ENCODE measurements at regions not wholly inside any gene's neighbourhood (a gene's known extent, or its start where the extent isn't known, plus 50 kb on each side); places are given as distances from the start of the nearest gene placed in this dataset.

DNA sequence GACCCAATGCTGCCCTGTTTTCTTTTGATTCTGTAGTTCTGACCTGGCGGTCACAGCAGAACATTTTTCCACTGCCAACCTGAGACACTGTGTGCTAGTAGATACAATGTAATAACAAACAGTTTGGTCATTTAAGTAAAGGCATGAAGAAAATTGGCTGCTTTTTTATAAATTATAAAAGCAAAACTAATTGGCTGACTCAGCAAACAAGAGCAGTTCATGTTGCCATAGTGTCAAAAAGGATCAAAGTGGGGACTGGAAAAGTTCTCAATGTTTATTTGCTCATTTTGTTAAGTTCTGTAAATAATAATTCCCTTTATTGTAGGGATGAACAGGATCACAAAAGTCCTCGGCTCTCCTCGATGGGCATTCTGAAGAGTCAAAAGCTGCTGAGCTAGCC is 599.5 kb downstream of the PKHD1 start (continued):
- TF ChIP-seq, protein P1, sequence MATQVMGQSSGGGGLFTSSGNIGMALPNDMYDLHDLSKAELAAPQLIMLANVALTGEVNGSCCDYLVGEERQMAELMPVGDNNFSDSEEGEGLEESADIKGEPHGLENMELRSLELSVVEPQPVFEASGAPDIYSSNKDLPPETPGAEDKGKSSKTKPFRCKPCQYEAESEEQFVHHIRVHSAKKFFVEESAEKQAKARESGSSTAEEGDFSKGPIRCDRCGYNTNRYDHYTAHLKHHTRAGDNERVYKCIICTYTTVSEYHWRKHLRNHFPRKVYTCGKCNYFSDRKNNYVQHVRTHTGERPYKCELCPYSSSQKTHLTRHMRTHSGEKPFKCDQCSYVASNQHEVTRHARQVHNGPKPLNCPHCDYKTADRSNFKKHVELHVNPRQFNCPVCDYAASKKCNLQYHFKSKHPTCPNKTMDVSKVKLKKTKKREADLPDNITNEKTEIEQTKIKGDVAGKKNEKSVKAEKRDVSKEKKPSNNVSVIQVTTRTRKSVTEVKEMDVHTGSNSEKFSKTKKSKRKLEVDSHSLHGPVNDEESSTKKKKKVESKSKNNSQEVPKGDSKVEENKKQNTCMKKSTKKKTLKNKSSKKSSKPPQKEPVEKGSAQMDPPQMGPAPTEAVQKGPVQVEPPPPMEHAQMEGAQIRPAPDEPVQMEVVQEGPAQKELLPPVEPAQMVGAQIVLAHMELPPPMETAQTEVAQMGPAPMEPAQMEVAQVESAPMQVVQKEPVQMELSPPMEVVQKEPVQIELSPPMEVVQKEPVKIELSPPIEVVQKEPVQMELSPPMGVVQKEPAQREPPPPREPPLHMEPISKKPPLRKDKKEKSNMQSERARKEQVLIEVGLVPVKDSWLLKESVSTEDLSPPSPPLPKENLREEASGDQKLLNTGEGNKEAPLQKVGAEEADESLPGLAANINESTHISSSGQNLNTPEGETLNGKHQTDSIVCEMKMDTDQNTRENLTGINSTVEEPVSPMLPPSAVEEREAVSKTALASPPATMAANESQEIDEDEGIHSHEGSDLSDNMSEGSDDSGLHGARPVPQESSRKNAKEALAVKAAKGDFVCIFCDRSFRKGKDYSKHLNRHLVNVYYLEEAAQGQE (IDR thresholded peaks at IDR 0.05; ENCODE audit: unreplicated experiment): no peak
- no peak for TF ChIP-seq NANOG (IDR thresholded peaks at IDR 0.05; ENCODE audit: borderline replicate concordance)
- no peak for TF ChIP-seq STAT1 (IDR thresholded peaks at IDR 0.05; ENCODE audit: unreplicated experiment)
- no peak for TF ChIP-seq CREB1 (CRISPR knock-in tag; IDR thresholded peaks at IDR 0.05; ENCODE audit: low read depth)
- no peak for TF ChIP-seq ZNF114 (CRISPR knock-in tag; IDR thresholded peaks at IDR 0.05)
- no peak for TF ChIP-seq JUNB (IDR thresholded peaks at IDR 0.05; ENCODE audit: unreplicated experiment)
- TF ChIP-seq, protein P2, sequence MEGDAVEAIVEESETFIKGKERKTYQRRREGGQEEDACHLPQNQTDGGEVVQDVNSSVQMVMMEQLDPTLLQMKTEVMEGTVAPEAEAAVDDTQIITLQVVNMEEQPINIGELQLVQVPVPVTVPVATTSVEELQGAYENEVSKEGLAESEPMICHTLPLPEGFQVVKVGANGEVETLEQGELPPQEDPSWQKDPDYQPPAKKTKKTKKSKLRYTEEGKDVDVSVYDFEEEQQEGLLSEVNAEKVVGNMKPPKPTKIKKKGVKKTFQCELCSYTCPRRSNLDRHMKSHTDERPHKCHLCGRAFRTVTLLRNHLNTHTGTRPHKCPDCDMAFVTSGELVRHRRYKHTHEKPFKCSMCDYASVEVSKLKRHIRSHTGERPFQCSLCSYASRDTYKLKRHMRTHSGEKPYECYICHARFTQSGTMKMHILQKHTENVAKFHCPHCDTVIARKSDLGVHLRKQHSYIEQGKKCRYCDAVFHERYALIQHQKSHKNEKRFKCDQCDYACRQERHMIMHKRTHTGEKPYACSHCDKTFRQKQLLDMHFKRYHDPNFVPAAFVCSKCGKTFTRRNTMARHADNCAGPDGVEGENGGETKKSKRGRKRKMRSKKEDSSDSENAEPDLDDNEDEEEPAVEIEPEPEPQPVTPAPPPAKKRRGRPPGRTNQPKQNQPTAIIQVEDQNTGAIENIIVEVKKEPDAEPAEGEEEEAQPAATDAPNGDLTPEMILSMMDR (conservative IDR thresholded peaks at IDR 0.05; ENCODE audit: low read depth in 2 of 2): no peak
- TF ChIP-seq POLR2AphosphoS5 (IDR thresholded peaks at IDR 0.05; ENCODE audit: low read depth): no peak
- no peak for TF ChIP-seq ZNF331 (CRISPR knock-in tag; IDR thresholded peaks at IDR 0.05; ENCODE audit: low read depth)

- Histone ChIP-seq H3K4me1 (ENCODE audit: insufficient read depth) (no peaks in the 10 kb centered on the region), H3K9me2 (ENCODE audit: insufficient read depth) (no peaks in the 10 kb centered on the region), H2AFZ (no peak overlapping the region), H3F3A (replicated peaks; ENCODE audit: low read depth) (no peaks in the 10 kb centered on the region), H3K27me3 (ENCODE audit: insufficient read depth) (no peaks in the 10 kb centered on the region), H3K79me2 (replicated peaks; ENCODE audit: insufficient read depth) (no peaks in the 10 kb centered on the region), H4K20me1 (replicated peaks; ENCODE audit: insufficient read depth) (no peaks in the 10 kb centered on the region), H3K36me3 (ENCODE audit: insufficient read depth) (peaks cover 5% of the 10 kb centered on the region; the same call in 1 of the 2 replicates), H3K4me3 (no peak overlapping the region), H3K27ac (ENCODE audit: low read depth) (no peak overlapping the region), H3K4me2 (no peak overlapping the region)
- Mint-ChIP-seq H3K27me3 (ENCODE audit: insufficient read depth, low read depth, poor library complexity) (peaks cover under 1% of the 10 kb centered on the region), H3K27ac (no peak overlapping the region), H3K36me3 (ENCODE audit: low read depth) (peaks cover 26% of the 10 kb centered on the region), H3K4me1 (peaks cover 3% of the 10 kb centered on the region), H3K4me3 (no peak overlapping the region), H3K9me3 (peaks cover 30% of the 10 kb centered on the region)
- DNase-seq (ENCODE audit: low spot score): no peak
- no peak for TF ChIP-seq NANOG (IDR thresholded peaks at IDR 0.05; ENCODE audit: borderline replicate concordance)
- TF ChIP-seq EZH2 (IDR thresholded peaks at IDR 0.05; ENCODE audit: low read depth, unreplicated experiment): no peak
- no peak for TF ChIP-seq EZH2phosphoT487 (IDR thresholded peaks at IDR 0.05; ENCODE audit: unreplicated experiment)
- TF ChIP-seq ZNF114 (CRISPR knock-in tag; IDR thresholded peaks at IDR 0.05): no peak
- TF ChIP-seq ETS1 (IDR thresholded peaks at IDR 0.05): no peak
- TF ChIP-seq POLR2AphosphoS5 (IDR thresholded peaks at IDR 0.05; ENCODE audit: low read depth): no peak
- TF ChIP-seq CREB1 (CRISPR knock-in tag; IDR thresholded peaks at IDR 0.05; ENCODE audit: low read depth): no peak
- TF ChIP-seq, protein P2 (conservative IDR thresholded peaks at IDR 0.05; ENCODE audit: low read depth in 2 of 2): no peak
- no peak for ATAC-seq
Measured at GRCh38 chr6:51489133-51489532, 598.3 kb downstream of the PKHD1 start.
